IMR-90 (cell line): ENCODE measurements at regions not wholly inside any gene's neighbourhood (a gene's known extent, or its start where the extent isn't known, plus 50 kb on each side); places are given as distances from the start of the nearest gene placed in this dataset.

Experiments used
- ATAC-seq: fragments of 200-7000 bp; cut with Tn5 transposase; 2 replicates; pipeline ENCODE4 v1.9.1; 2020; ENCODE audit warnings: low read depth, mild to moderate bottlenecking, moderate library complexity
- BruUV-seq: library from RNA; stranded (reverse); fragments of 400-500 nt; replicated peaks from 2 replicates; lab custom pipeline; 2021; lab: Mats Ljungman, UMichigan
- CTCF ChIA-PET: fragments of 300-600 bp; formaldehyde crosslinking; extraction: SDS; loops from one replicate; lab custom pipeline; 2021; ENCODE audit warnings: antibody characterized with exemption; lab: Yijun Ruan, JAX
- POLR2A ChIA-PET: fragments of 300-600 bp; sonication (Branson Sonifier 250); formaldehyde crosslinking; loops from one replicate; lab custom pipeline; 2022; ENCODE audit warnings: antibody characterized with exemption; ENCODE audit not compliant: unreplicated experiment; lab: Charles Lee
- DNase-seq: peaks from one replicate; pipeline ENCODE4 v3.0.0; 2013
- H2AFZ ChIP-seq: replicated peaks from 2 replicates; pipeline ENCODE3; 2013; ENCODE audit warnings: low read length, mild to moderate bottlenecking; ENCODE audit not compliant: poor library complexity
- H2AK5ac ChIP-seq: 2 replicates; pipeline ENCODE4 v1.6.1; 2013; ENCODE audit warnings: low read depth, low read length, inconsistent platforms
- H2AK9ac ChIP-seq: replicated peaks from 2 replicates; pipeline ENCODE3; 2013; ENCODE audit warnings: mild to moderate bottlenecking, low read depth, low read length, moderate library complexity; ENCODE audit not compliant: poor library complexity
- H2BK120ac ChIP-seq: 2 replicates; pipeline ENCODE4 v1.6.1; 2013; ENCODE audit warnings: low read depth, low read length, inconsistent platforms
- H2BK15ac ChIP-seq: 3 replicates; pipeline ENCODE4 v1.6.1; 2013; ENCODE audit warnings: low read depth, low read length, inconsistent platforms
- H2BK20ac ChIP-seq: 2 replicates; pipeline ENCODE4 v1.6.1; 2013; ENCODE audit warnings: low read depth, mild to moderate bottlenecking, inconsistent platforms, low read length, moderate library complexity
- H2BK5ac ChIP-seq: 2 replicates; pipeline ENCODE4 v1.6.1; 2013; ENCODE audit warnings: mild to moderate bottlenecking, low read depth, low read length, inconsistent platforms; ENCODE audit not compliant: poor library complexity, severe bottlenecking
- H3K14ac ChIP-seq: replicated peaks from 2 replicates; pipeline ENCODE4 v1.6.1; 2013; ENCODE audit warnings: low read depth, low read length, inconsistent platforms
- H3K18ac ChIP-seq: 2 replicates; pipeline ENCODE4 v1.6.1; 2013; ENCODE audit warnings: low read depth, low read length, control low read depth
- H3K23ac ChIP-seq: 2 replicates; pipeline ENCODE4 v1.6.1; 2013; ENCODE audit warnings: low read depth, low read length, inconsistent platforms
- H3K27ac ChIP-seq: 2 replicates; pipeline ENCODE4 v1.5.1; 2013; ENCODE audit warnings: mild to moderate bottlenecking, control low read depth, low read length; ENCODE audit not compliant: insufficient read depth
- H3K27me3 ChIP-seq: 2 replicates; pipeline ENCODE4 v1.6.1; 2013; ENCODE audit warnings: low read length; ENCODE audit not compliant: control insufficient read depth, insufficient read depth
- H3K36me3 ChIP-seq: 2 replicates; pipeline ENCODE4 v1.6.1; 2013; ENCODE audit warnings: low read length, mixed read lengths; ENCODE audit not compliant: control insufficient read depth, insufficient read depth
- H3K4ac ChIP-seq: 2 replicates; pipeline ENCODE4 v1.6.1; 2013; ENCODE audit warnings: low read depth, low read length, inconsistent platforms
- H3K4me1 ChIP-seq: 2 replicates; pipeline ENCODE4 v1.6.1; 2013; ENCODE audit warnings: low read length, mixed read lengths; ENCODE audit not compliant: control insufficient read depth, insufficient read depth
- H3K4me2 ChIP-seq: 2 replicates; pipeline ENCODE4 v1.6.1; 2013; ENCODE audit warnings: low read depth, mild to moderate bottlenecking, control low read depth, low read length, moderate library complexity
- H3K4me3 ChIP-seq: 2 replicates; pipeline ENCODE4 v1.5.1; 2013; ENCODE audit warnings: low read depth, mild to moderate bottlenecking, control low read depth, low read length, moderate library complexity; ENCODE audit not compliant: insufficient read depth
- H3K56ac ChIP-seq: 2 replicates; pipeline ENCODE4 v1.6.1; 2013; ENCODE audit warnings: low read length, inconsistent platforms; ENCODE audit not compliant: insufficient read depth; ENCODE audit errors: extremely low read depth
- H3K79me1 ChIP-seq, 2 experiments: 2 replicates each; pipeline ENCODE4 v1.6.1; 2013; ENCODE audit warnings: low read length in 2 of 2, inconsistent platforms in 1 of 2, low read depth in 1 of 2
- H3K9ac ChIP-seq: 2 replicates; pipeline ENCODE4 v1.6.1; 2013; ENCODE audit warnings: low read depth, low read length, control low read depth
- H3K9me1 ChIP-seq: 2 replicates; pipeline ENCODE4 v1.6.1; 2013; ENCODE audit warnings: low read length, inconsistent platforms; ENCODE audit not compliant: insufficient read depth
- H3K9me3 ChIP-seq: 2 replicates; pipeline ENCODE4 v1.6.1; 2013; ENCODE audit warnings: low read length; ENCODE audit not compliant: control insufficient read depth, insufficient read depth
- H4K20me1 ChIP-seq: 2 replicates; pipeline ENCODE4 v1.6.1; 2013; ENCODE audit warnings: low read length, inconsistent platforms; ENCODE audit not compliant: insufficient read depth
- H4K5ac ChIP-seq: 2 replicates; pipeline ENCODE4 v1.6.1; 2013; ENCODE audit warnings: mild to moderate bottlenecking, low read depth, low read length, control low read depth
- H4K8ac ChIP-seq, 2 experiments: 2 replicates each; pipeline ENCODE4 v1.6.1; 2013; ENCODE audit warnings: low read depth in 2 of 2, low read length in 2 of 2, control low read depth in 1 of 2, inconsistent platforms in 1 of 2
- H4K91ac ChIP-seq: 2 replicates; pipeline ENCODE4 v1.6.1; 2013; ENCODE audit warnings: low read depth, low read length, inconsistent platforms; ENCODE audit not compliant: insufficient read depth
- BHLHE40 ChIP-seq: fragments of 150-350 bp; IDR thresholded peaks from 2 replicates; pipeline ENCODE4 v1.6.1; 2016; ENCODE audit warnings: mild to moderate bottlenecking, low read depth, low read length
- CHD1 ChIP-seq: IDR thresholded peaks from 2 replicates; pipeline ENCODE4 v1.6.1; 2012; ENCODE audit warnings: low read depth, low read length, improper control_type of control experiment
- CTCF ChIP-seq: conservative IDR thresholded peaks from 2 replicates; pipeline ENCODE4 v1.5.1; 2012; ENCODE audit warnings: mild to moderate bottlenecking, low read depth, low read length, improper control_type of control experiment
- MAFK ChIP-seq: IDR thresholded peaks from 2 replicates; pipeline ENCODE4 v1.6.1; 2012; ENCODE audit warnings: low read depth, low read length, improper control_type of control experiment
- MAZ ChIP-seq: IDR thresholded peaks from 2 replicates; pipeline ENCODE4 v1.6.1; 2012; ENCODE audit warnings: low read depth, mild to moderate bottlenecking, low read length, improper control_type of control experiment, moderate library complexity, borderline replicate concordance
- MXI1 ChIP-seq: IDR thresholded peaks from 2 replicates; pipeline ENCODE4 v1.6.1; 2012; ENCODE audit warnings: low read depth, mild to moderate bottlenecking, low read length, moderate library complexity, borderline replicate concordance
- NFE2L2 ChIP-seq: fragments of 150-350 bp; IDR thresholded peaks from 2 replicates; pipeline ENCODE4 v1.6.1; 2016; ENCODE audit warnings: low read depth, mild to moderate bottlenecking, low read length
- POLR2A ChIP-seq: IDR thresholded peaks from 2 replicates; pipeline ENCODE4 v1.6.1; 2012; ENCODE audit warnings: mild to moderate bottlenecking, low read depth, low read length
- RFX5 ChIP-seq: IDR thresholded peaks from 2 replicates; pipeline ENCODE4 v1.8.0; 2012; ENCODE audit warnings: low read depth, mild to moderate bottlenecking, low read length, moderate library complexity
- SMC3 ChIP-seq: fragments of 150-350 bp; IDR thresholded peaks from 2 replicates; pipeline ENCODE4 v1.6.1; 2016; ENCODE audit warnings: low read depth, mild to moderate bottlenecking, antibody characterized with exemption, low read length, moderate library complexity
- WGBS, 2 experiments: methylation state at CpG; one replicate each; pipeline versions ENCODE4 v1.1.5 to v1.1.7; 2013; ENCODE audit warnings: missing lambda C conversion rate in 2 of 2; ENCODE audit not compliant: insufficient read length in 1 of 2; ENCODE audit errors: extremely low coverage in 2 of 2; 5-methylcytosine and 5-hydroxymethylcytosine counted together
- dilution Hi-C: fragments of 300-500 bp; cut with HindIII; formaldehyde crosslinking; loops from one replicate; pipeline ENCODE4 v1.14.3; 2018; ENCODE audit warnings: low sequenced_read_pairs; ENCODE audit not compliant: unreplicated experiment
- in situ Hi-C: fragments of 300-500 bp; cut with MboI; formaldehyde crosslinking; loops from 3 replicates; pipeline ENCODE4 v1.14.3; 2019; ENCODE audit warnings: low sequenced_read_pairs, inconsistent platforms, mixed read lengths
- intact Hi-C: fragments of 100-400 bp; cut with micrococcal nuclease; formaldehyde crosslinking; loops from 2 replicates; pipeline ENCODE4 v1.10.0; 2022
- TF ChIP-seq, protein P1 (sequence below): fragments of 150-350 bp; IDR thresholded peaks from 2 replicates; pipeline ENCODE4 v1.6.1; 2016; ENCODE audit warnings: low read depth, mild to moderate bottlenecking, low read length, moderate library complexity, borderline replicate concordance

- H2BK5ac ChIP-seq = no peak overlapping the region
- DNase-seq = no peak
- no peak overlapping the region for H2BK20ac ChIP-seq
- H3K23ac ChIP-seq = no peak overlapping the region
- 0 out of 2 replicates have a peak, but pooled peaks cover 2% of the 10 kb centered on the region for H3K4me1 ChIP-seq
- ATAC-seq = no peak
- no peak overlapping the region for H4K5ac ChIP-seq
- no peak overlapping the region for H3K18ac ChIP-seq
- in situ Hi-C loops (no loop called here), dilution Hi-C loops (no loop called here), intact Hi-C loops (no loop called here)
- no peak overlapping the region for H4K8ac ChIP-seq
- no peak overlapping the region for H2AK9ac ChIP-seq
- no peaks in the 10 kb centered on the region for H4K20me1 ChIP-seq
- no peaks in the 10 kb centered on the region for H3K79me1 ChIP-seq
- ChIA-PET POLR2A (no interaction called here), CTCF (no interaction called here)
- H3K9ac ChIP-seq = no peak overlapping the region
- no peak overlapping the region for H3K27ac ChIP-seq
- H4K91ac ChIP-seq = no peak overlapping the region
- H2BK15ac ChIP-seq = no peak overlapping the region
- H3K27me3 ChIP-seq = no peaks in the 10 kb centered on the region
- H3K9me3 ChIP-seq = no peaks in the 10 kb centered on the region
- BruUV-seq = no TSS peak
- H3K56ac ChIP-seq = no peak overlapping the region
- H3K4ac ChIP-seq = no peak overlapping the region
- H3K4me2 ChIP-seq = no peak overlapping the region
- H3K4me3 ChIP-seq = no peak overlapping the region
- no CpG with 5 or more reads among the region's 1 CpG for WGBS, 2 experiments
- no peaks in the 10 kb centered on the region for H3K9me1 ChIP-seq
- H3K36me3 ChIP-seq = no peaks in the 10 kb centered on the region
- TF ChIP-seq BHLHE40 = no peak
- TF ChIP-seq SMC3 = no peak
- no peak for TF ChIP-seq MAZ
- TF ChIP-seq MXI1 = no peak
- TF ChIP-seq CHD1 = no peak
- TF ChIP-seq RFX5 = no peak
- no peak for TF ChIP-seq NFE2L2
- TF ChIP-seq MAFK = no peak
- TF ChIP-seq, protein P1, sequence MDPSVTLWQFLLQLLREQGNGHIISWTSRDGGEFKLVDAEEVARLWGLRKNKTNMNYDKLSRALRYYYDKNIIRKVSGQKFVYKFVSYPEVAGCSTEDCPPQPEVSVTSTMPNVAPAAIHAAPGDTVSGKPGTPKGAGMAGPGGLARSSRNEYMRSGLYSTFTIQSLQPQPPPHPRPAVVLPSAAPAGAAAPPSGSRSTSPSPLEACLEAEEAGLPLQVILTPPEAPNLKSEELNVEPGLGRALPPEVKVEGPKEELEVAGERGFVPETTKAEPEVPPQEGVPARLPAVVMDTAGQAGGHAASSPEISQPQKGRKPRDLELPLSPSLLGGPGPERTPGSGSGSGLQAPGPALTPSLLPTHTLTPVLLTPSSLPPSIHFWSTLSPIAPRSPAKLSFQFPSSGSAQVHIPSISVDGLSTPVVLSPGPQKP = no peak
- TF ChIP-seq POLR2A = no peak
- no peak for TF ChIP-seq CTCF
- no peak overlapping the region for H2AK5ac ChIP-seq
- H2AFZ ChIP-seq = no peak overlapping the region
- no peak overlapping the region for H3K14ac ChIP-seq
- H2BK120ac ChIP-seq = no peak overlapping the region
Observed at GRCh38 chr18:2485983-2486382, 85.3 kb downstream of the METTL4 start.
